ENCODE measurements at regions not wholly inside any gene's neighbourhood (a gene's known extent, or its start where the extent isn't known, plus 50 kb on each side); places are given as distances from the start of the nearest gene placed in this dataset.

DNA sequence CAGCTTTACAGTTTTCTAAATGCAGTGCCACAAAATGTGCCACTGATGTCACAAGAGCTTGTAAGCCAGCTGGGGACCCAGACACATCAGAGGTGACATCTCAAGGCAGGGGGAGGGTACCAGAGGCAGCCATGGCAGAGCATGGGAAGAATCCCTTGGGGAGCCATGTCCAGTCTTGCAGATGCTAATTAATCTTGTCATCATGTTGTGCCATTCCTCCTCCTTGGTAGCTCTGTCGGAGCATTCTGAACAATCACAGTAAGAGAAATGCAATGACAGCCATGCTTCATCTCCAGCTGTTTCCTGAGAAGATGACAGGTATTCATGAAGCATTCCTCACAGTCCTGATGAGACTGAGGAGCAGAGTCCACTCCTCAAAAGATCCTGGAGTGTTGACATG is 287.9 kb downstream of the RPAP3 start:
- Histone ChIP-seq H3K36me3 (ENCODE audit: control insufficient read depth in 2 of 2, insufficient read depth in 1 of 2, low read length in 2 of 2) (no peaks in the 10 kb centered on the region), H3K9me3 (ENCODE audit: control insufficient read depth, insufficient read depth, low read depth, low read length) (no peaks in the 10 kb centered on the region), H3K4me1 (ENCODE audit: control insufficient read depth, insufficient read depth, low read length) (no peaks in the 10 kb centered on the region), H3K27ac (ENCODE audit: extremely low read depth, low read depth, low read length) (no peak overlapping the region), H3K4me3 (ENCODE audit: low read depth, low read length) (no peak overlapping the region)
- ChIA-PET POLR2A (no interaction called here), CTCF (no interaction called here)
- TF ChIP-seq ZFP69B (tag by site-specific recombination; IDR thresholded peaks at IDR 0.05) = no peak

- Histone ChIP-seq H3K9me3 (ENCODE audit: control insufficient read depth, insufficient read depth, low read depth, low read length) (no peaks in the 10 kb centered on the region), H3K4me3 (ENCODE audit: low read depth, low read length) (no peak overlapping the region), H3K36me3 (ENCODE audit: control insufficient read depth in 2 of 2, insufficient read depth in 1 of 2, low read length in 2 of 2) (no peaks in the 10 kb centered on the region), H3K4me1 (ENCODE audit: control insufficient read depth, insufficient read depth, low read length) (no peaks in the 10 kb centered on the region), H3K27ac (ENCODE audit: extremely low read depth, low read depth, low read length) (no peak overlapping the region)
- ChIA-PET CTCF (no interaction called here), POLR2A (no interaction called here)
- TF ChIP-seq GFI1B (tag by site-specific recombination; IDR thresholded peaks at IDR 0.05) = no peak
- no peak for TF ChIP-seq CTCF (tag by site-specific recombination; IDR thresholded peaks at IDR 0.05)
- no peak for TF ChIP-seq ZNF555 (tag by site-specific recombination; conservative IDR thresholded peaks at IDR 0.05)
- no peak for TF ChIP-seq GLIS2 (tag by site-specific recombination; IDR thresholded peaks at IDR 0.05)
- TF ChIP-seq ZNF391 (tag by site-specific recombination; IDR thresholded peaks at IDR 0.05; ENCODE audit: borderline replicate concordance, low read depth) = no peak
- TF ChIP-seq ZNF426 (tag by site-specific recombination; IDR thresholded peaks at IDR 0.05) = no peak
These were observed 288.7 kb downstream of the RPAP3 start for GRCh38 chr12:47417121-47417520.

- Histone ChIP-seq H3K9me3 (ENCODE audit: control insufficient read depth, insufficient read depth, low read depth, low read length) (no peaks in the 10 kb centered on the region), H3K27ac (ENCODE audit: extremely low read depth, low read depth, low read length) (no peak overlapping the region), H3K4me3 (ENCODE audit: low read depth, low read length) (no peak overlapping the region), H3K4me1 (ENCODE audit: control insufficient read depth, insufficient read depth, low read length) (no peaks in the 10 kb centered on the region), H3K36me3 (ENCODE audit: control insufficient read depth in 2 of 2, insufficient read depth in 1 of 2, low read length in 2 of 2) (no peaks in the 10 kb centered on the region)
- no peak for TF ChIP-seq ZNF175 (tag by site-specific recombination; IDR thresholded peaks at IDR 0.05)
- TF ChIP-seq ZNF555 (tag by site-specific recombination; conservative IDR thresholded peaks at IDR 0.05) = no peak
- TF ChIP-seq ZNF426 (tag by site-specific recombination; IDR thresholded peaks at IDR 0.05) = no peak
- TF ChIP-seq, protein P1, sequence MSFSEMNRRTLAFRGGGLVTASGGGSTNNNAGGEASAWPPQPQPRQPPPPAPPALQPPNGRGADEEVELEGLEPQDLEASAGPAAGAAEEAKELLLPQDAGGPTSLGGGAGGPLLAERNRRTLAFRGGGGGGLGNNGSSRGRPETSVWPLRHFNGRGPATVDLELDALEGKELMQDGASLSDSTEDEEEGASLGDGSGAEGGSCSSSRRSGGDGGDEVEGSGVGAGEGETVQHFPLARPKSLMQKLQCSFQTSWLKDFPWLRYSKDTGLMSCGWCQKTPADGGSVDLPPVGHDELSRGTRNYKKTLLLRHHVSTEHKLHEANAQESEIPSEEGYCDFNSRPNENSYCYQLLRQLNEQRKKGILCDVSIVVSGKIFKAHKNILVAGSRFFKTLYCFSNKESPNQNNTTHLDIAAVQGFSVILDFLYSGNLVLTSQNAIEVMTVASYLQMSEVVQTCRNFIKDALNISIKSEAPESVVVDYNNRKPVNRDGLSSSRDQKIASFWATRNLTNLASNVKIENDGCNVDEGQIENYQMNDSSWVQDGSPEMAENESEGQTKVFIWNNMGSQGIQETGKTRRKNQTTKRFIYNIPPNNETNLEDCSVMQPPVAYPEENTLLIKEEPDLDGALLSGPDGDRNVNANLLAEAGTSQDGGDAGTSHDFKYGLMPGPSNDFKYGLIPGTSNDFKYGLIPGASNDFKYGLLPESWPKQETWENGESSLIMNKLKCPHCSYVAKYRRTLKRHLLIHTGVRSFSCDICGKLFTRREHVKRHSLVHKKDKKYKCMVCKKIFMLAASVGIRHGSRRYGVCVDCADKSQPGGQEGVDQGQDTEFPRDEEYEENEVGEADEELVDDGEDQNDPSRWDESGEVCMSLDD (tag by site-specific recombination; IDR thresholded peaks at IDR 0.05) = no peak
- TF ChIP-seq ZNF785 (tag by site-specific recombination; IDR thresholded peaks at IDR 0.05) = no peak
- no peak for TF ChIP-seq ZNF529 (tag by site-specific recombination; IDR thresholded peaks at IDR 0.05; ENCODE audit: insufficient replicate concordance)
- TF ChIP-seq HOXA7 (CRISPR knock-in tag; IDR thresholded peaks at IDR 0.05; ENCODE audit: borderline replicate concordance) = no peak
- TF ChIP-seq ZNF639 (tag by site-specific recombination; IDR thresholded peaks at IDR 0.05) = no peak
- no peak for TF ChIP-seq YY2 (tag by site-specific recombination; IDR thresholded peaks at IDR 0.05)
- TF ChIP-seq TRIM28 (IDR thresholded peaks at IDR 0.05; ENCODE audit: borderline replicate concordance, low read length) = no peak
- no peak for TF ChIP-seq SCRT2 (tag by site-specific recombination; IDR thresholded peaks at IDR 0.05)
- TF ChIP-seq ZNF521 (tag by site-specific recombination; IDR thresholded peaks at IDR 0.05) = no peak
- TF ChIP-seq, protein P2, sequence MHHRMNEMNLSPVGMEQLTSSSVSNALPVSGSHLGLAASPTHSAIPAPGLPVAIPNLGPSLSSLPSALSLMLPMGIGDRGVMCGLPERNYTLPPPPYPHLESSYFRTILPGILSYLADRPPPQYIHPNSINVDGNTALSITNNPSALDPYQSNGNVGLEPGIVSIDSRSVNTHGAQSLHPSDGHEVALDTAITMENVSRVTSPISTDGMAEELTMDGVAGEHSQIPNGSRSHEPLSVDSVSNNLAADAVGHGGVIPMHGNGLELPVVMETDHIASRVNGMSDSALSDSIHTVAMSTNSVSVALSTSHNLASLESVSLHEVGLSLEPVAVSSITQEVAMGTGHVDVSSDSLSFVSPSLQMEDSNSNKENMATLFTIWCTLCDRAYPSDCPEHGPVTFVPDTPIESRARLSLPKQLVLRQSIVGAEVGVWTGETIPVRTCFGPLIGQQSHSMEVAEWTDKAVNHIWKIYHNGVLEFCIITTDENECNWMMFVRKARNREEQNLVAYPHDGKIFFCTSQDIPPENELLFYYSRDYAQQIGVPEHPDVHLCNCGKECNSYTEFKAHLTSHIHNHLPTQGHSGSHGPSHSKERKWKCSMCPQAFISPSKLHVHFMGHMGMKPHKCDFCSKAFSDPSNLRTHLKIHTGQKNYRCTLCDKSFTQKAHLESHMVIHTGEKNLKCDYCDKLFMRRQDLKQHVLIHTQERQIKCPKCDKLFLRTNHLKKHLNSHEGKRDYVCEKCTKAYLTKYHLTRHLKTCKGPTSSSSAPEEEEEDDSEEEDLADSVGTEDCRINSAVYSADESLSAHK (tag by site-specific recombination; IDR thresholded peaks at IDR 0.05) = no peak
- TF ChIP-seq BCL11A (tag by site-specific recombination; IDR thresholded peaks at IDR 0.05; ENCODE audit: low read depth) = no peak
- TF ChIP-seq PRDM1 (tag by site-specific recombination; IDR thresholded peaks at IDR 0.05) = no peak
- TF ChIP-seq ZNF146 (tag by site-specific recombination; IDR thresholded peaks at IDR 0.05) = no peak
- no peak for TF ChIP-seq ZNF777 (tag by site-specific recombination; IDR thresholded peaks at IDR 0.05; ENCODE audit: borderline replicate concordance)
- TF ChIP-seq ZNF391 (tag by site-specific recombination; IDR thresholded peaks at IDR 0.05; ENCODE audit: borderline replicate concordance, low read depth) = no peak
- TF ChIP-seq MYNN (tag by site-specific recombination; IDR thresholded peaks at IDR 0.05; ENCODE audit: borderline replicate concordance) = no peak
- POLR2A ChIA-PET = no interaction called here
- CTCF ChIA-PET = no interaction called here
These were observed 290.8 kb downstream of the RPAP3 start for GRCh38 chr12:47415054-47415453.
